Ascending aorta (tissue), 2 donors: ENCODE measurements at regions not wholly inside any gene's neighbourhood (a gene's known extent, or its start where the extent isn't known, plus 50 kb on each side); places are given as distances from the start of the nearest gene placed in this dataset.

ENCODE experiments used
- DNase-seq, 2 donors: peaks; one replicate each; pipeline ENCODE4 v3.0.0-alpha.2; 2019; ENCODE audit warnings: low spot score in 2 of 2
- H3K27ac ChIP-seq, 2 donors: fragments of 200-600 bp; sonication (generic); one replicate each; pipeline ENCODE4 v1.5.1; 2016 to 2017; ENCODE audit warnings: mild to moderate bottlenecking in 1 of 2
- H3K27me3 ChIP-seq: fragments of 200-600 bp; sonication (generic); one replicate; pipeline ENCODE4 v1.5.1; 2017
- H3K36me3 ChIP-seq, 2 donors: fragments of 200-600 bp; sonication (generic); one replicate each; pipeline ENCODE4 v1.5.1; 2016
- H3K4me1 ChIP-seq, 2 donors: fragments of 200-600 bp; sonication (generic); one replicate each; pipeline ENCODE4 v1.5.1; 2016 to 2017; ENCODE audit warnings: mild to moderate bottlenecking in 1 of 2
- H3K4me3 ChIP-seq, 2 donors: fragments of 200-600 bp; sonication (generic); one replicate each; pipeline ENCODE4 v1.5.1; 2016 to 2017; ENCODE audit warnings: mild to moderate bottlenecking in 1 of 2
- H3K9me3 ChIP-seq, 2 donors: fragments of 200-600 bp; sonication (generic); one replicate each; pipeline ENCODE4 v1.5.1; 2016
- intact Hi-C: fragments of 100-400 bp; cut with DNase I; formaldehyde crosslinking; loops from one replicate; pipeline ENCODE4 v1.15.1; 2023
- TF ChIP-seq, protein P1 (sequence below), 3 experiments: fragments of 200-600 bp in 2 of 3; fragments of 450-650 bp in 1 of 3; sonication (generic) in 2 of 3; IDR thresholded peaks; one replicate each; pipeline ENCODE4 v1.5.1; 2016 to 2019; ENCODE audit warnings: antibody characterized with exemption in 3 of 3, mild to moderate bottlenecking in 1 of 3, moderate library complexity in 1 of 3

DNA sequence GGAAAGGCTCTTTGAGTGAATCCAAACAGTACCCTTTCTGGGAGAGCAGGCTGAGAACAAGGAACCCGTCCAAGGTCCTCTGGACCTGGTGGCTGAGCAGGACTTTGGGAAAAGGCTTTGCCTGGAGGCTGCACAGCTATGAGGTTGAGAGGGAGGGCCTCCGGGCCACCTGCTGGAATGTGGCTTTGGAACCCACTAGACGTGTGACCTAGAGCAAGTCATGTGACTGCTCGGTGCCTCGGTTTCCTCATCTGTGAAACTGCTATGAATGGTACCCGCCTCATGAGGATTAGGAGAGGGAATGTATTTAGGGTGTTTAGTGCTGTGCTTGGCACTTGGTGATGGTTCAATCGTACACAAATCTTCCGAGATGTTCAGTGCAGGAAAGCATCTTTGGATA, 50.4 kb downstream of the HAPSTR1 start:
- H3K27me3 ChIP-seq: no peaks in the 10 kb centered on the region
- peaks cover 0 to 4% of the 10 kb centered on the region in 2 donors for H3K4me1 ChIP-seq
- no peaks in the 10 kb centered on the region for H3K36me3 ChIP-seq
- no peak overlapping the region for H3K27ac ChIP-seq
- TF ChIP-seq, protein P1, sequence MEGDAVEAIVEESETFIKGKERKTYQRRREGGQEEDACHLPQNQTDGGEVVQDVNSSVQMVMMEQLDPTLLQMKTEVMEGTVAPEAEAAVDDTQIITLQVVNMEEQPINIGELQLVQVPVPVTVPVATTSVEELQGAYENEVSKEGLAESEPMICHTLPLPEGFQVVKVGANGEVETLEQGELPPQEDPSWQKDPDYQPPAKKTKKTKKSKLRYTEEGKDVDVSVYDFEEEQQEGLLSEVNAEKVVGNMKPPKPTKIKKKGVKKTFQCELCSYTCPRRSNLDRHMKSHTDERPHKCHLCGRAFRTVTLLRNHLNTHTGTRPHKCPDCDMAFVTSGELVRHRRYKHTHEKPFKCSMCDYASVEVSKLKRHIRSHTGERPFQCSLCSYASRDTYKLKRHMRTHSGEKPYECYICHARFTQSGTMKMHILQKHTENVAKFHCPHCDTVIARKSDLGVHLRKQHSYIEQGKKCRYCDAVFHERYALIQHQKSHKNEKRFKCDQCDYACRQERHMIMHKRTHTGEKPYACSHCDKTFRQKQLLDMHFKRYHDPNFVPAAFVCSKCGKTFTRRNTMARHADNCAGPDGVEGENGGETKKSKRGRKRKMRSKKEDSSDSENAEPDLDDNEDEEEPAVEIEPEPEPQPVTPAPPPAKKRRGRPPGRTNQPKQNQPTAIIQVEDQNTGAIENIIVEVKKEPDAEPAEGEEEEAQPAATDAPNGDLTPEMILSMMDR (IDR thresholded peaks at IDR 0.05): no peak
- DNase-seq: no peak
- no peak overlapping the region for H3K4me3 ChIP-seq
- intact Hi-C loops: no loop called here
- no peaks in the 10 kb centered on the region for H3K9me3 ChIP-seq

DNA sequence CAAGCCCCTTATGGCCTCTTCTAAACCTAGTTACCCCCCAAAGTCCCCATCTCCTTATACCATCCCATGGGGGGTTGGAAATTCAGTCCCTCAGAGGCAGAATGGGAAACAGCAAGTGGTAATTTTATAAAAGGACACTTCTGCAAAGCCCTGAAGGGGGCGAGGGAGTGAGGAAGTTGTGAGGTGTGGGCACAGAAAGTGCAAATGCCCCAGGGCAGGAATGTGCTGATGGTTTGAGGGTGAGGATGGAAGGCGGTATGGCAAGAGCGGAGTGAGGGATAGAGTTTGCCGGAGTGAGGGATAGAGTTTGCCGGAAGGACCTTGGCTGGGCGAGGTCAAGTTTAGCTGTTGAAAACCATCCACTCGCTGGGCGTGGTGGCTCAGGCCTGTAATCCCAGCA, 52.7 kb downstream of the HAPSTR1 start:
- DNase-seq: no peak
- TF ChIP-seq, protein P1 (IDR thresholded peaks at IDR 0.05): no peak
- H3K9me3 ChIP-seq: no peaks in the 10 kb centered on the region
- peaks cover 0 to 2% of the 10 kb centered on the region in 2 donors for H3K4me1 ChIP-seq
- intact Hi-C loops: no loop called here
- no peaks in the 10 kb centered on the region for H3K36me3 ChIP-seq
- H3K27ac ChIP-seq: no peak overlapping the region
- no peaks in the 10 kb centered on the region for H3K27me3 ChIP-seq
- no peak overlapping the region for H3K4me3 ChIP-seq

DNA sequence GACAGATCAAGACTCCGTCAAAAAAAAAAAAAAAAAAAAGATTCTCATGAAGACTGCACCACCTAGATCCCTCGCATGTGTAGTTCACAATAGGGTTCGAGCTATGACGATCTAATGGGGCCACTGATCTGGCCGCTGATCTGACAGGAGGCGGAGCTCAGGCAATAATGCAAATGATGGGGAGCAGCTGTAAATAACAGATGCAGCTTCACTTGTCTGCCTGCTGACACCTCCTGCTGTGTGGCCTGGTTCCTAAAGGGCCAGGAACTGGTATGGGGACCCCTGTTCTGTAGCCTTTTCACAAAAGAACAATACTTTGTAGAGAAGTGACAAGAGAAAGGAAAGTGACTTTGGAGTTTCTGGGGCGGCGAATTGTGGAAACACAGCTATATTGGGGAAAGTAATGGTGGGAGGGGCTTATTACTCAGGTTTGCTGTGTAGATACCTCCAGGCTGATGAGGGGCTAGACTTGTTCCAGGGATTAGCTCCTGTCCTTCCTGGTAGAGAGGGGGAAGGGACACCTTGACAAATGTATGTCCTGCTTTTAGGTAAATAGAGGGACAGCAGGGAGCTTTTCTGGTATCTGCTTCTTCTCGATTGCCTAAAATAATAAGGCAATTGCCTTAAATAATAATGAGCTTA, 57.1 kb downstream of the HAPSTR1 start:
- no peak for DNase-seq
- Histone ChIP-seq H3K27me3 (no peaks in the 10 kb centered on the region), H3K4me3 (no peak overlapping the region), H3K9me3 (no peaks in the 10 kb centered on the region), H3K27ac (no peak overlapping the region), H3K36me3 (no peaks in the 10 kb centered on the region), H3K4me1 (no peaks in the 10 kb centered on the region)
- intact Hi-C loops: no loop called here
- TF ChIP-seq, protein P1 (IDR thresholded peaks at IDR 0.05): no peak

DNA sequence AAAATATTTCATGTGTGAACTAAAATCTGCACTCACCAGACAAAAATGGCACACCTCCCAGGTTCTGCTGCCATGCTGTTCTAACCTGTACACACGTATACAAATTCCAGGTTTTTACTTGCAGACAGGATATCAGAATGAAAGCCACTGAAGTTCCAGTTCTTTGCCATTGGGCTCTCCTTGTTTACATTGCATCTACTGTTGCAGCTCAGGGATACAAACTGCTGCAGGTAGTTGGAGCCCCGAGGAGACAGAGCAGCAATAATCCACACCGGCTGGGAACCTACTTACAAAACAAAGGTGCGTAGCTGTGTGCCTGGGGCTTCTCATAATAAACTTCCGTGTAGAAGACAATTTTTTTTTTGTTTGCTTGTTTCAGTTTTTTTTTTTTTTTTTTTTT, 59.6 kb downstream of the HAPSTR1 start:
- Histone ChIP-seq H3K27ac (no peak overlapping the region), H3K4me3 (no peak overlapping the region), H3K36me3 (no peaks in the 10 kb centered on the region), H3K9me3 (no peaks in the 10 kb centered on the region), H3K27me3 (no peaks in the 10 kb centered on the region), H3K4me1 (no peaks in the 10 kb centered on the region)
- intact Hi-C loops: no loop called here
- no peak for DNase-seq
- TF ChIP-seq, protein P1 (IDR thresholded peaks at IDR 0.05): no peak

DNA sequence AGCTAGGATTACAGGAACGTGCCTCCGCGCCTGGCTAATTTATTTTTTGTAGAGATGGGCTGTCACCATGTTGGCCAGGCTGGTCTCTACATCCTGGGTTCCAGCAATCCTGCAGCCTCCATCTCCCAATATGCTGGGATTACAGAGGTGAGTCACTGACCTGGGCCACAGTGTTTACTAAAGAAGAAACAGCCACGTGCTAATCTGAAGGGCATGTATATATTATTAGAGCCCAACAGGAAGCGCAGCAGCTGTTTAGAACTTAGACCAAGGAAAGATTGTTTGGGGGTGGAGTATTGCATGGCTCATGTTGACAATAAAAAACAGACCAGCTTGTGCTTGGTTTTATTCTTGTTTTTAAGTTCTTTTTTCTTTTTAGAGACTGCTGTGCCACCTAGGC, 60.2 kb downstream of the HAPSTR1 start:
- H3K4me3 ChIP-seq: no peak overlapping the region

More for the DNA sequence above, 60.2 kb downstream of the HAPSTR1 start:
- TF ChIP-seq, protein P1 (IDR thresholded peaks at IDR 0.05): no peak
- H3K27me3 ChIP-seq: no peaks in the 10 kb centered on the region
- H3K9me3 ChIP-seq: no peaks in the 10 kb centered on the region
- intact Hi-C loops: no loop called here
- H3K27ac ChIP-seq: no peak overlapping the region
- no peaks in the 10 kb centered on the region for H3K36me3 ChIP-seq
- H3K4me1 ChIP-seq: no peaks in the 10 kb centered on the region
- DNase-seq: no peak
